Lower leg skin (tissue), 4 donors: ENCODE measurements at regions not wholly inside any gene's neighbourhood (a gene's known extent, or its start where the extent isn't known, plus 50 kb on each side); places are given as distances from the start of the nearest gene placed in this dataset.

Experiments used
- DNase-seq, 2 donors: peaks; one replicate each; pipeline ENCODE4 v3.0.0-alpha.2; 2019; ENCODE audit warnings: low spot score in 2 of 2
- H3K4me3 ChIP-seq: fragments of 200-600 bp; sonication (generic); 2 replicates; pipeline ENCODE4 v1.5.1; 2017; ENCODE audit warnings: mild to moderate bottlenecking, low read depth; ENCODE audit not compliant: poor library complexity, severe bottlenecking
- POLR2A ChIP-seq, 2 donors: fragments of 450-650 bp; IDR thresholded peaks; one replicate each; pipeline ENCODE4 v1.6.1; 2016 to 2017; ENCODE audit warnings: antibody characterized with exemption in 2 of 2, mild to moderate bottlenecking in 1 of 2, moderate library complexity in 1 of 2
- WGBS, 2 donors: methylation state at CpG; one replicate each; pipeline ENCODE4 v1.1.5; 2018; 5-methylcytosine and 5-hydroxymethylcytosine counted together
- intact Hi-C: fragments of 100-400 bp; cut with DNase I; formaldehyde crosslinking; loops from one replicate; pipeline ENCODE4 v1.15.0; 2023; ENCODE audit warnings: low total_unique reads
- microRNA-seq, 2 donors: library from miRNA; unstranded; fragments of <30 nt; microRNA quantifications; one replicate each; pipeline ENCODE4, GENCODE V29; 2016; ENCODE audit warnings: borderline replicate concordance in 2 of 2, borderline number of aligned reads in 1 of 2
- TF ChIP-seq, protein P1 (sequence below), 3 donors: fragments of 450-650 bp; IDR thresholded peaks; one replicate each; pipeline ENCODE4 v1.5.1; 2016; ENCODE audit warnings: antibody characterized with exemption in 3 of 3, mild to moderate bottlenecking in 3 of 3, moderate library complexity in 2 of 3

DNA sequence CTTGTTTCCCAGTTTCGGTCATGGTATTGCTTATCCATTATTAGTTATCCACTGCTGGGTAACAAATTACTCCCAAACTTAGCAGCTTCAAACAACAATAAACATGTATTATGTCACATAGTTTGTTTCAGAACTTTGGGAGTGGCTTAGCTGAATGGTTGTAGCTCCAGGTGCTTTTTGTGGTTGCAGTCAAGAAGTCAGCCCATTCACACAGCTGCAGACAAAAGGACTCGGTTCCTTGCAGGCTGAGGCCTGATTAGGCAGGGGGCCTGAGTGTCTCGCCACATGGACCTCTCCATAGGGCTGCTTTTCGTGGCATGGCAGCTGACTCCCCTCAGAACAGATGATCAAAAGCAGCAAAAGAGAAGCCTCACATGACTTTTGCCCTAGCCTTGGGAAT lies 58.2 kb upstream of the ITGA4 start:
- intact Hi-C loops, result no loop called here
- DNase-seq, result no peak
- no peak overlapping the region for H3K4me3 ChIP-seq
- TF ChIP-seq, protein P1, sequence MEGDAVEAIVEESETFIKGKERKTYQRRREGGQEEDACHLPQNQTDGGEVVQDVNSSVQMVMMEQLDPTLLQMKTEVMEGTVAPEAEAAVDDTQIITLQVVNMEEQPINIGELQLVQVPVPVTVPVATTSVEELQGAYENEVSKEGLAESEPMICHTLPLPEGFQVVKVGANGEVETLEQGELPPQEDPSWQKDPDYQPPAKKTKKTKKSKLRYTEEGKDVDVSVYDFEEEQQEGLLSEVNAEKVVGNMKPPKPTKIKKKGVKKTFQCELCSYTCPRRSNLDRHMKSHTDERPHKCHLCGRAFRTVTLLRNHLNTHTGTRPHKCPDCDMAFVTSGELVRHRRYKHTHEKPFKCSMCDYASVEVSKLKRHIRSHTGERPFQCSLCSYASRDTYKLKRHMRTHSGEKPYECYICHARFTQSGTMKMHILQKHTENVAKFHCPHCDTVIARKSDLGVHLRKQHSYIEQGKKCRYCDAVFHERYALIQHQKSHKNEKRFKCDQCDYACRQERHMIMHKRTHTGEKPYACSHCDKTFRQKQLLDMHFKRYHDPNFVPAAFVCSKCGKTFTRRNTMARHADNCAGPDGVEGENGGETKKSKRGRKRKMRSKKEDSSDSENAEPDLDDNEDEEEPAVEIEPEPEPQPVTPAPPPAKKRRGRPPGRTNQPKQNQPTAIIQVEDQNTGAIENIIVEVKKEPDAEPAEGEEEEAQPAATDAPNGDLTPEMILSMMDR (IDR thresholded peaks at IDR 0.05), result no peak
- TF ChIP-seq POLR2A (IDR thresholded peaks at IDR 0.05), result no peak
- 85 to 86% methylated on average over 4 of the region's 4 CpGs for WGBS, 2 donors

- TF ChIP-seq, protein P1 (IDR thresholded peaks at IDR 0.05), result no peak
- TF ChIP-seq POLR2A (IDR thresholded peaks at IDR 0.05), result no peak
- WGBS, 2 donors, result 95 to 97% methylated on average over 1 of the region's 1 CpG
- intact Hi-C loops, result no loop called here
- no peak for DNase-seq
- no peak overlapping the region for H3K4me3 ChIP-seq
Observed at GRCh38 chr2:181404472-181404871, 52.7 kb upstream of the ITGA4 start.

DNA sequence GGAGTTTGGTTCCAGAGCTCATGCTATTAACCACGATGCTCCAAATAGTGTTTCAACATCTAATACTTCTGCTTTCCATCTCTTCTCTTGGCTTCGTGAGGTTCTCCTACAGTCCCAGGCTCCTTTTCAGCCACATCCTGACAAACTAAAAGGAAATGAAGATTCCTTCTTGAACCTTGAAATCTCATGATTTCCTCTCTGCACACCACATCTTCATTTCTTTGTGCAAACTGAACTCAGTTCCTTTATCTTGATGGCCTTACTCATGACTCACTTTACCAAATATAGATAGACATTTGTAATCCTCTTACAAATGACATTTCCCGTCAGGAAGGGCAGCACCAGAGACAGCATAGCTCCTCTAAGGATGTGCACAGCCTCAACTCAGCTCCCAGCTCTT lies 50.0 kb upstream of the ITGA4 start:
- H3K4me3 ChIP-seq, result no peak overlapping the region
- 70 to 76% methylated on average over 3 of the region's 3 CpGs for WGBS, 2 donors
- TF ChIP-seq, protein P1 (IDR thresholded peaks at IDR 0.05), result no peak
- TF ChIP-seq POLR2A (IDR thresholded peaks at IDR 0.05), result no peak
- intact Hi-C loops, result no loop called here
- DNase-seq, result no peak

Small RNA genes lying in the stretch of these regions (microRNA-seq; reads per million reads assigned to microRNA genes)
- 0 reads per million in 2 donors for gene MIR4437
